ENCODE measurements at regions not wholly inside any gene's neighbourhood (a gene's known extent, or its start where the extent isn't known, plus 50 kb on each side); places are given as distances from the start of the nearest gene placed in this dataset.
"Not testable (repeated sequence)": the region's sequence is repeated elsewhere in the genome, so short reads cannot be mapped to it uniquely, and the experiment has no call there.

- DNase-seq: no peak
These were observed 116.0 kb downstream of the BUB3 start for GRCh38 chr10:123270221-123270620.

GRCh38 chr10:123270806-123271205 is 116.6 kb downstream of the BUB3 start:
- DNase-seq: no peak

- no peak for DNase-seq
These were observed 118.0 kb downstream of the BUB3 start for GRCh38 chr10:123272171-123272570.

- DNase-seq: no peak
These were observed 120.3 kb downstream of the BUB3 start for GRCh38 chr10:123274306-123275135.

GRCh38 chr10:123275136-123275564 is 120.9 kb downstream of the BUB3 start:
- DNase-seq: no peak

GRCh38 chr10:123278445-123278844 is 124.2 kb downstream of the BUB3 start:
- no peak for DNase-seq

GRCh38 chr10:123283371-123283770 is 129.2 kb downstream of the BUB3 start:
- DNase-seq: not testable (repeated sequence)

GRCh38 chr10:123284022-123284421 is 129.8 kb downstream of the BUB3 start:
- no peak for DNase-seq

GRCh38 chr10:123287594-123288247 is 133.5 kb downstream of the BUB3 start:
- DNase-seq: no peak

GRCh38 chr10:123289432-123289831 is 135.2 kb downstream of the BUB3 start:
- no peak for DNase-seq

- no peak for DNase-seq
These were observed 139.9 kb downstream of the BUB3 start for GRCh38 chr10:123294109-123294508.

GRCh38 chr10:123294886-123295285 is 140.7 kb downstream of the BUB3 start:
- no peak for DNase-seq

GRCh38 chr10:123295644-123296043 is 141.4 kb downstream of the BUB3 start:
- DNase-seq: no peak

- DNase-seq: no peak
These were observed 143.0 kb downstream of the BUB3 start for GRCh38 chr10:123297175-123297574.

- DNase-seq: no peak
These were observed 144.4 kb downstream of the BUB3 start for GRCh38 chr10:123298583-123298982.

GRCh38 chr10:123299598-123299997 is 145.4 kb downstream of the BUB3 start:
- DNase-seq: no peak

- no peak for DNase-seq
These were observed 147.1 kb downstream of the BUB3 start for GRCh38 chr10:123301077-123301857.

- no peak for DNase-seq
These were observed 149.6 kb downstream of the BUB3 start for GRCh38 chr10:123303581-123304337.

GRCh38 chr10:123305671-123306070 is 151.5 kb downstream of the BUB3 start:
- no peak for DNase-seq

GRCh38 chr10:123306290-123306689 is 152.1 kb downstream of the BUB3 start:
- no peak for DNase-seq

- DNase-seq: no peak
These were observed 155.5 kb downstream of the BUB3 start for GRCh38 chr10:123309731-123310130.

GRCh38 chr10:123316776-123317175 is 162.6 kb downstream of the BUB3 start:
- no peak for DNase-seq
